ENCODE measurements at regions not wholly inside any gene's neighbourhood (a gene's known extent, or its start where the extent isn't known, plus 50 kb on each side); places are given as distances from the start of the nearest gene placed in this dataset.
A peak's percentile ranks its signal among the peaks of the same experiment; 100 is the strongest.
"Not testable (repeated sequence)": the region's sequence is repeated elsewhere in the genome, so short reads cannot be mapped to it uniquely, and the experiment has no call there.

- DNase-seq = not testable (repeated sequence)
Measured at GRCh38 chr9:42437057-42437759, 253.7 kb downstream of the SPATA31A6 start.

- not testable (repeated sequence) for DNase-seq
Measured at GRCh38 chr9:42442680-42443079, 259.2 kb downstream of the SPATA31A6 start.

- not testable (repeated sequence) for DNase-seq
Measured at GRCh38 chr9:42443414-42443813, 260.0 kb downstream of the SPATA31A6 start.

- not testable (repeated sequence) for DNase-seq
Measured at GRCh38 chr9:42461436-42461835, 278.0 kb downstream of the SPATA31A6 start.

GRCh38 chr9:42461863-42462262, 278.4 kb downstream of the SPATA31A6 start:
- not testable (repeated sequence) for DNase-seq

- not testable (repeated sequence) for DNase-seq
Measured at GRCh38 chr9:42463981-42464380, 280.5 kb downstream of the SPATA31A6 start.

GRCh38 chr9:42470577-42470976, 287.1 kb downstream of the SPATA31A6 start:
- not testable (repeated sequence) for DNase-seq

- not testable (repeated sequence) for DNase-seq
Measured at GRCh38 chr9:42490989-42491388, 307.5 kb downstream of the SPATA31A6 start.

- DNase-seq = peak in 1 of 2 experiments; percentile 80
Measured at GRCh38 chr9:42502620-42503264, 319.3 kb downstream of the SPATA31A6 start.

- DNase-seq = not testable (repeated sequence)
Measured at GRCh38 chr9:42508111-42508510, 324.7 kb downstream of the SPATA31A6 start.

GRCh38 chr9:42513535-42513934, 330.1 kb downstream of the SPATA31A6 start:
- not testable (repeated sequence) for DNase-seq

- DNase-seq = not testable (repeated sequence)
Measured at GRCh38 chr9:42534325-42534983, 351.0 kb downstream of the SPATA31A6 start.

GRCh38 chr9:42534984-42535325, 351.5 kb downstream of the SPATA31A6 start:
- DNase-seq = not testable (repeated sequence)

- not testable (repeated sequence) for DNase-seq
Measured at GRCh38 chr9:42550789-42551357, 367.4 kb downstream of the SPATA31A6 start.

- not testable (repeated sequence) for DNase-seq
Measured at GRCh38 chr9:42568530-42568929, 385.1 kb downstream of the SPATA31A6 start.

- DNase-seq = not testable (repeated sequence)
Measured at GRCh38 chr9:42568942-42569556, 385.6 kb downstream of the SPATA31A6 start.

GRCh38 chr9:42577851-42578250, 394.4 kb downstream of the SPATA31A6 start:
- not testable (repeated sequence) for DNase-seq

All from NCI-H524 (cell line).